ENCODE measurements at regions not wholly inside any gene's neighbourhood (a gene's known extent, or its start where the extent isn't known, plus 50 kb on each side); places are given as distances from the start of the nearest gene placed in this dataset.

- Histone ChIP-seq H4K20me1 (replicated peaks; ENCODE audit: control insufficient read depth, extremely low read depth, insufficient read depth, low read length) (no peaks in the 10 kb centered on the region), H3K27me3 (ENCODE audit: control insufficient read depth in 2 of 2, insufficient read depth in 2 of 2, low read length in 2 of 2) (no peaks in the 10 kb centered on the region), H3K36me3 (ENCODE audit: control insufficient read depth in 2 of 2, extremely low read depth in 1 of 2, insufficient read depth in 2 of 2, low read length in 2 of 2) (no peaks in the 10 kb centered on the region), H3K4me1 (ENCODE audit: control insufficient read depth, extremely low read depth, insufficient read depth, low read length) (no peaks in the 10 kb centered on the region), H3K9ac (replicated peaks; ENCODE audit: extremely low read depth, insufficient read depth, low read length) (no peak overlapping the region), H3K9me1 (replicated peaks; ENCODE audit: control insufficient read depth, extremely low read depth, insufficient read depth, low read length) (no peaks in the 10 kb centered on the region), H2AFZ (ENCODE audit: low read depth, low read length) (no peak overlapping the region), H3K4me2 (ENCODE audit: insufficient read depth, low read length) (no peak overlapping the region), H3K9me3 (replicated peaks; ENCODE audit: control insufficient read depth, insufficient read depth, low read length) (no peaks in the 10 kb centered on the region), H3K27ac (ENCODE audit: insufficient read depth, low read depth, low read length) (no peak overlapping the region), H3K4me3 (replicated peaks in 1 of 3; ENCODE audit: insufficient read depth in 1 of 3, low read depth in 1 of 3, low read length in 3 of 3) (no peak overlapping the region), H3K79me2 (ENCODE audit: control insufficient read depth, insufficient read depth, low read length) (no peaks in the 10 kb centered on the region)
- ChIA-PET CTCF (no interaction called here), POLR2A (no interaction called here)
- DNase-seq (ENCODE audit: low read depth, low spot score) (no peak), FAIRE-seq (no peak)
- dilution Hi-C loops (cut with MboI; ENCODE audit: extremely low pct_ligation_motif_present, low sequenced_read_pairs) (no loop called here), intact Hi-C loops (cut with micrococcal nuclease) (no loop called here)
- BruUV-seq (replicated peaks): no TSS peak
- TF ChIP-seq CTCF (IDR thresholded peaks at IDR 0.05; ENCODE audit: extremely low read depth in 1 of 2, insufficient read depth in 1 of 2, low read depth in 1 of 2, low read length in 2 of 2) (no peak), MYC (IDR thresholded peaks at IDR 0.05; ENCODE audit: low read depth, low read length) (no peak), FOS (IDR thresholded peaks at IDR 0.05; ENCODE audit: borderline replicate concordance, insufficient read depth, low read length) (no peak), POLR2A (IDR thresholded peaks at IDR 0.05; ENCODE audit: low read depth, low read length) (no peak), MAX (IDR thresholded peaks at IDR 0.05; ENCODE audit: insufficient read depth, insufficient read length) (no peak), JUN (IDR thresholded peaks at IDR 0.05; ENCODE audit: borderline replicate concordance, insufficient read depth, insufficient read length, low read depth) (no peak), EZH2 (IDR thresholded peaks at IDR 0.05; ENCODE audit: borderline replicate concordance, low read depth, low read length, severe bottlenecking) (no peak), GATA2 (IDR thresholded peaks at IDR 0.05; ENCODE audit: insufficient read depth, insufficient read length, low read depth, low read length) (no peak), POLR2AphosphoS5 (IDR thresholded peaks at IDR 0.05; ENCODE audit: insufficient read depth, low read depth, low read length) (no peak)
Observed at GRCh38 chr5:118447350-118447749, 541.0 kb downstream of the DTWD2 start.
